ENCODE measurements at regions not wholly inside any gene's neighbourhood (a gene's known extent, or its start where the extent isn't known, plus 50 kb on each side); places are given as distances from the start of the nearest gene placed in this dataset.

- TF ChIP-seq ZSCAN20 (CRISPR knock-in tag; IDR thresholded peaks at IDR 0.05; ENCODE audit: borderline replicate concordance) (no peak), KAT2B (IDR thresholded peaks at IDR 0.05; ENCODE audit: borderline replicate concordance, low read depth, low read length) (no peak), ZMAT3 (CRISPR knock-in tag; conservative IDR thresholded peaks at IDR 0.05) (no peak), ZNF501 (CRISPR knock-in tag; IDR thresholded peaks at IDR 0.05) (no peak), ZNF225 (CRISPR knock-in tag; IDR thresholded peaks at IDR 0.05) (no peak), ZNF569 (CRISPR knock-in tag; IDR thresholded peaks at IDR 0.05; ENCODE audit: borderline replicate concordance) (no peak), ATF3 (CRISPR knock-in tag; IDR thresholded peaks at IDR 0.05) (no peak), ZNF407 (CRISPR knock-in tag; IDR thresholded peaks at IDR 0.05; ENCODE audit: not compliant biosample characterization) (no peak), CREM (IDR thresholded peaks at IDR 0.05) (no peak), CREM (CRISPR knock-in tag; IDR thresholded peaks at IDR 0.05) (no peak), MAX (IDR thresholded peaks at IDR 0.05) (no peak), CTCF (CRISPR knock-in tag; IDR thresholded peaks at IDR 0.05) (no peak)
Observed at GRCh38 chr3:162641907-162642306, 1145.3 kb downstream of the OTOL1 start.

Data from HepG2 (cell line).